Medulla oblongata (tissue), 1 donor: ENCODE measurements at regions not wholly inside any gene's neighbourhood (a gene's known extent, or its start where the extent isn't known, plus 50 kb on each side); places are given as distances from the start of the nearest gene placed in this dataset.
A peak's percentile ranks its signal among the peaks of the same experiment; 100 is the strongest.

Experiments used
- DNase-seq: peaks from one replicate; pipeline ENCODE4 v3.0.0-alpha.2; 2015; ENCODE audit errors: extremely low spot score

GRCh38 chr21:35428937-35429336 lies 379.8 kb upstream of the RUNX1 start:
- no peak for DNase-seq

GRCh38 chr21:35428489-35428888 lies 379.4 kb upstream of the RUNX1 start:
- peak; percentile 36 for DNase-seq

GRCh38 chr21:35428001-35428320 lies 378.9 kb upstream of the RUNX1 start:
- DNase-seq: no peak

GRCh38 chr21:35427320-35428000 lies 378.4 kb upstream of the RUNX1 start:
- no peak for DNase-seq

- DNase-seq: no peak
Measured at GRCh38 chr21:35426897-35427296, 377.8 kb upstream of the RUNX1 start.

- DNase-seq: no peak
Measured at GRCh38 chr21:35426469-35426868, 377.4 kb upstream of the RUNX1 start.

- no peak for DNase-seq
Measured at GRCh38 chr21:35424122-35424521, 375.0 kb upstream of the RUNX1 start.

GRCh38 chr21:35423709-35424108 lies 374.6 kb upstream of the RUNX1 start:
- DNase-seq: no peak

- no peak for DNase-seq
Measured at GRCh38 chr21:35422011-35422410, 372.9 kb upstream of the RUNX1 start.

GRCh38 chr21:35421221-35421620 lies 372.1 kb upstream of the RUNX1 start:
- DNase-seq: no peak

- no peak for DNase-seq
Measured at GRCh38 chr21:35420656-35421055, 371.6 kb upstream of the RUNX1 start.

- no peak for DNase-seq
Measured at GRCh38 chr21:35417762-35418161, 368.7 kb upstream of the RUNX1 start.

GRCh38 chr21:35416866-35417489 lies 367.9 kb upstream of the RUNX1 start:
- DNase-seq: no peak

GRCh38 chr21:35414507-35415139 lies 365.5 kb upstream of the RUNX1 start:
- no peak for DNase-seq

GRCh38 chr21:35414056-35414455 lies 365.0 kb upstream of the RUNX1 start:
- DNase-seq: no peak

GRCh38 chr21:35412231-35412630 lies 363.1 kb upstream of the RUNX1 start:
- no peak for DNase-seq

GRCh38 chr21:35411434-35411833 lies 362.3 kb upstream of the RUNX1 start:
- no peak for DNase-seq

- no peak for DNase-seq
Measured at GRCh38 chr21:35410656-35411055, 361.6 kb upstream of the RUNX1 start.

GRCh38 chr21:35410123-35410522 lies 361.0 kb upstream of the RUNX1 start:
- no peak for DNase-seq

- no peak for DNase-seq
Measured at GRCh38 chr21:35408401-35408800, 359.3 kb upstream of the RUNX1 start.

- DNase-seq: no peak
Measured at GRCh38 chr21:35406635-35407034, 357.5 kb upstream of the RUNX1 start.

- DNase-seq: no peak
Measured at GRCh38 chr21:35405981-35406380, 356.9 kb upstream of the RUNX1 start.

GRCh38 chr21:35404247-35404646 lies 355.1 kb upstream of the RUNX1 start:
- no peak for DNase-seq
